CD4-positive, alpha-beta memory T cell (primary cell): ENCODE measurements at regions not wholly inside any gene's neighbourhood (a gene's known extent, or its start where the extent isn't known, plus 50 kb on each side); places are given as distances from the start of the nearest gene placed in this dataset.
"Not testable (repeated sequence)": the region's sequence is repeated elsewhere in the genome, so short reads cannot be mapped to it uniquely, and the experiment has no call there.

Source experiments
- CTCF ChIA-PET: fragments of 350-600 bp; sonication (Branson Sonifier 250); formaldehyde crosslinking; loops from one replicate; lab custom pipeline; 2021; ENCODE audit warnings: inconsistent platforms; ENCODE audit not compliant: partially characterized antibody; lab: Charles Lee
- POLR2A ChIA-PET: fragments of 350-600 bp; sonication (Branson Sonifier 250); formaldehyde crosslinking; loops from one replicate; lab custom pipeline; 2021; ENCODE audit not compliant: partially characterized antibody; lab: Charles Lee
- DNase-seq, 5 donors: peaks; one replicate each; pipeline versions ENCODE4 v3.0.0 to v3.0.0-alpha.2; 2020 to 2022; ENCODE audit warnings: mixed read lengths in 1 of 5
- H3K27ac ChIP-seq: one replicate; pipeline ENCODE4 v1.7.0; 2013; ENCODE audit warnings: low read depth, low read length
- H3K27me3 ChIP-seq: 2 replicates; pipeline ENCODE4 v1.7.0; 2013; ENCODE audit warnings: mild to moderate bottlenecking, low read length, moderate library complexity; ENCODE audit not compliant: insufficient read depth
- H3K36me3 ChIP-seq: 2 replicates; pipeline ENCODE4 v1.7.0; 2013; ENCODE audit warnings: mild to moderate bottlenecking, low read length, moderate library complexity; ENCODE audit not compliant: insufficient read depth
- H3K4me1 ChIP-seq: 2 replicates; pipeline ENCODE4 v1.7.0; 2013; ENCODE audit warnings: mild to moderate bottlenecking, low read length, moderate library complexity; ENCODE audit not compliant: insufficient read depth
- H3K4me3 ChIP-seq, 2 donors: one replicate each; pipeline ENCODE4 v1.7.0; 2013; ENCODE audit warnings: low read length in 2 of 2, mild to moderate bottlenecking in 1 of 2
- H3K9me3 ChIP-seq, 2 donors: one replicate each; pipeline ENCODE4 v1.7.0; 2013; ENCODE audit warnings: low read length in 2 of 2, control low read depth in 1 of 2; ENCODE audit not compliant: control insufficient read depth in 1 of 2
- H3K27ac Mint-ChIP-seq, 7 donors: one replicate each; pipeline ENCODE4 v1.8.0; 2020 to 2021; ENCODE audit warnings: mixed read lengths in 7 of 7, mild to moderate bottlenecking in 6 of 7, inconsistent platforms in 3 of 7, moderate library complexity in 3 of 7
- H3K27me3 Mint-ChIP-seq, 2 donors: one replicate each; pipeline ENCODE4 v1.8.0; 2020 to 2021; ENCODE audit warnings: mixed read lengths in 2 of 2
- H3K36me3 Mint-ChIP-seq, 2 donors: one replicate each; pipeline ENCODE4 v1.8.0; 2020 to 2021; ENCODE audit warnings: mixed read lengths in 2 of 2, inconsistent platforms in 1 of 2, mild to moderate bottlenecking in 1 of 2
- H3K4me1 Mint-ChIP-seq, 4 donors: one replicate each; pipeline ENCODE4 v1.8.0; 2020 to 2021; ENCODE audit warnings: mixed read lengths in 4 of 4, mild to moderate bottlenecking in 1 of 4
- H3K4me3 Mint-ChIP-seq, 8 donors: one replicate each; pipeline ENCODE4 v1.8.0; 2020 to 2021; ENCODE audit warnings: mixed read lengths in 8 of 8, mild to moderate bottlenecking in 7 of 8, moderate library complexity in 6 of 8, inconsistent platforms in 3 of 8
- H3K9me3 Mint-ChIP-seq, 8 donors: one replicate each; pipeline ENCODE4 v1.8.0; 2020 to 2021; ENCODE audit warnings: mixed read lengths in 8 of 8, mild to moderate bottlenecking in 5 of 8, inconsistent platforms in 3 of 8, moderate library complexity in 1 of 8
- intact Hi-C: fragments of 100-400 bp; cut with micrococcal nuclease; formaldehyde crosslinking; loops from one replicate; pipeline ENCODE4 v1.15.1; 2023

- H3K27me3 Mint-ChIP-seq, H3K9me3 ChIP-seq, H3K27ac ChIP-seq, CTCF ChIA-PET, H3K4me1 ChIP-seq, H3K36me3 ChIP-seq, H3K27ac Mint-ChIP-seq, H3K9me3 Mint-ChIP-seq, POLR2A ChIA-PET, H3K4me3 ChIP-seq, H3K27me3 ChIP-seq, H3K4me3 Mint-ChIP-seq, H3K4me1 Mint-ChIP-seq, intact Hi-C loops, H3K36me3 Mint-ChIP-seq, DNase-seq: not testable (repeated sequence)
Observed at GRCh38 chr16:88227026-88227721, 155.6 kb upstream of the ZNF469 start.

DNA sequence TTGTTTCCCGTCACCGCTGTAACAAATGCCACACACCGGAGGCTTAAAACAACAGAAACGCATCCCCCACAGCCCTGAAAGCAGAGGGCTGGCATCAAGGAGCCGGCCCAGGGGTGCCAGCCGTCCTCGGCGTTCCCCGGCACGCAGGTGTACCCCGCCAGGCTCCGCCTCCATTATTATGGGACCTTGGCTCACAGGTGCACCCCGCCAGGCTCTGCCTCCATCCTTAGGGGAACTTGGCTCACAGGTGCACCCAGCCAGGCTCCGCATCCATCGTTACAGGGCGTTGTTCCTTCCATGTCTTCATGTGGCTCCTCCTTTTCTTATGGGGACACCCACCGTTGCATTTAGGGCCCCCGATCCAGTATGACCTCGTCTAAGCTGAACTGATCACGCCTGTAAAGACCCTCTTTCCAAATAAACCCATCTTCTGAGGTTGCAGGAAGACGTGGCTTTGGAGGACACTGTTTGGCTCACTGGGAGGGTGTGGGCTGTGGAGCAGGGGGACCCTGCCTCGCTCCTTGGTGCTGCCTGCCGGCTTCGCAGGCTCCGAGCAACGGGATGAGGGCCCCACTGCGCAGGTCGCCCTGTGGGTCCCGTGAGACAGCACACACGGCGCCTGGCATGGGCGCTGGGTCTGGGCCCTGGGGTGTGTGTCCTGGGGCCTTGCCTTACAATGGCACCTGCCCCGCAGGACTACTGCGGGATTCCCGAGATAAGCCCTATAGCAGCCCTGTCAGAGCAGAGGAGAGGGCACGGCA is 154.9 kb upstream of the ZNF469 start:
- DNase-seq, H3K4me1 Mint-ChIP-seq, CTCF ChIA-PET, H3K4me3 ChIP-seq, H3K4me1 ChIP-seq, H3K27me3 ChIP-seq, POLR2A ChIA-PET, H3K27ac Mint-ChIP-seq, H3K9me3 ChIP-seq, intact Hi-C loops, H3K4me3 Mint-ChIP-seq, H3K36me3 ChIP-seq, H3K27me3 Mint-ChIP-seq, H3K9me3 Mint-ChIP-seq, H3K36me3 Mint-ChIP-seq, H3K27ac ChIP-seq: not testable (repeated sequence)

- H3K27ac ChIP-seq, H3K4me1 ChIP-seq, H3K36me3 ChIP-seq, H3K27me3 ChIP-seq, CTCF ChIA-PET, H3K27me3 Mint-ChIP-seq, H3K9me3 ChIP-seq, intact Hi-C loops, H3K4me1 Mint-ChIP-seq, H3K4me3 ChIP-seq, DNase-seq, H3K9me3 Mint-ChIP-seq, H3K27ac Mint-ChIP-seq, POLR2A ChIA-PET, H3K36me3 Mint-ChIP-seq, H3K4me3 Mint-ChIP-seq: not testable (repeated sequence)
Observed at GRCh38 chr16:88228751-88229150, 154.0 kb upstream of the ZNF469 start.

- H3K9me3 ChIP-seq, H3K27me3 Mint-ChIP-seq, H3K36me3 Mint-ChIP-seq, H3K4me3 Mint-ChIP-seq, H3K36me3 ChIP-seq, DNase-seq, H3K4me1 ChIP-seq, H3K4me1 Mint-ChIP-seq, H3K27me3 ChIP-seq, H3K27ac Mint-ChIP-seq, CTCF ChIA-PET, POLR2A ChIA-PET, H3K27ac ChIP-seq, H3K4me3 ChIP-seq, intact Hi-C loops, H3K9me3 Mint-ChIP-seq: not testable (repeated sequence)
Observed at GRCh38 chr16:88229710-88230109, 153.0 kb upstream of the ZNF469 start.

- DNase-seq, H3K4me1 ChIP-seq, H3K9me3 ChIP-seq, H3K27me3 Mint-ChIP-seq, intact Hi-C loops, H3K36me3 Mint-ChIP-seq, CTCF ChIA-PET, H3K27me3 ChIP-seq, H3K4me3 Mint-ChIP-seq, POLR2A ChIA-PET, H3K27ac ChIP-seq, H3K9me3 Mint-ChIP-seq, H3K36me3 ChIP-seq, H3K27ac Mint-ChIP-seq, H3K4me3 ChIP-seq, H3K4me1 Mint-ChIP-seq: not testable (repeated sequence)
Observed at GRCh38 chr16:88230276-88230966, 152.3 kb upstream of the ZNF469 start.

GRCh38 chr16:88230967-88231615 is 151.7 kb upstream of the ZNF469 start:
- DNase-seq, H3K9me3 ChIP-seq, H3K4me1 ChIP-seq, POLR2A ChIA-PET, H3K27ac ChIP-seq, H3K4me3 Mint-ChIP-seq, H3K27ac Mint-ChIP-seq, H3K9me3 Mint-ChIP-seq, H3K27me3 ChIP-seq, H3K27me3 Mint-ChIP-seq, H3K36me3 Mint-ChIP-seq, intact Hi-C loops, H3K36me3 ChIP-seq, H3K4me3 ChIP-seq, CTCF ChIA-PET, H3K4me1 Mint-ChIP-seq: not testable (repeated sequence)

GRCh38 chr16:88231839-88232238 is 150.9 kb upstream of the ZNF469 start:
- H3K4me1 ChIP-seq, H3K27ac Mint-ChIP-seq, H3K9me3 Mint-ChIP-seq, POLR2A ChIA-PET, H3K36me3 Mint-ChIP-seq, H3K36me3 ChIP-seq, H3K27me3 ChIP-seq, H3K4me3 ChIP-seq, CTCF ChIA-PET, DNase-seq, intact Hi-C loops, H3K9me3 ChIP-seq, H3K27me3 Mint-ChIP-seq, H3K4me1 Mint-ChIP-seq, H3K4me3 Mint-ChIP-seq, H3K27ac ChIP-seq: not testable (repeated sequence)
